Stomach (tissue), 4 donors: ENCODE measurements at regions not wholly inside any gene's neighbourhood (a gene's known extent, or its start where the extent isn't known, plus 50 kb on each side); places are given as distances from the start of the nearest gene placed in this dataset.

Experiments used
- CTCF ChIP-seq, 7 experiments: fragments of 450-650 bp in 4 of 7; fragments of 200-600 bp in 3 of 7; sonication (generic) in 3 of 7; IDR thresholded peaks; one replicate each; pipeline ENCODE4 v1.5.1; 2016 to 2019; ENCODE audit warnings: antibody characterized with exemption in 7 of 7, control low read depth in 2 of 7, mild to moderate bottlenecking in 1 of 7
- EP300 ChIP-seq: sonication (generic); formaldehyde crosslinking; IDR thresholded peaks from one replicate; pipeline ENCODE4 v1.6.1; 2017; ENCODE audit warnings: antibody characterized with exemption
- POLR2A ChIP-seq, 4 donors: fragments of 450-650 bp; IDR thresholded peaks; one replicate each; pipeline ENCODE4 v1.6.1; 2016; ENCODE audit warnings: antibody characterized with exemption in 4 of 4, control low read depth in 2 of 4, mild to moderate bottlenecking in 1 of 4, moderate library complexity in 1 of 4
- POLR2AphosphoS5 ChIP-seq, 3 donors: sonication (generic); formaldehyde crosslinking; IDR thresholded peaks; one replicate each; pipeline ENCODE4 v1.6.1; 2016; ENCODE audit warnings: antibody characterized with exemption in 3 of 3

GRCh38 chr10:78732381-78732780 is 336.4 kb upstream of the ZMIZ1 start:
- TF ChIP-seq CTCF (IDR thresholded peaks at IDR 0.05): no peak
- no peak for TF ChIP-seq POLR2A (IDR thresholded peaks at IDR 0.05)
- TF ChIP-seq POLR2AphosphoS5 (IDR thresholded peaks at IDR 0.05): no peak
- no peak for TF ChIP-seq EP300
